ENCODE measurements at regions not wholly inside any gene's neighbourhood (a gene's known extent, or its start where the extent isn't known, plus 50 kb on each side); places are given as distances from the start of the nearest gene placed in this dataset.

DNA sequence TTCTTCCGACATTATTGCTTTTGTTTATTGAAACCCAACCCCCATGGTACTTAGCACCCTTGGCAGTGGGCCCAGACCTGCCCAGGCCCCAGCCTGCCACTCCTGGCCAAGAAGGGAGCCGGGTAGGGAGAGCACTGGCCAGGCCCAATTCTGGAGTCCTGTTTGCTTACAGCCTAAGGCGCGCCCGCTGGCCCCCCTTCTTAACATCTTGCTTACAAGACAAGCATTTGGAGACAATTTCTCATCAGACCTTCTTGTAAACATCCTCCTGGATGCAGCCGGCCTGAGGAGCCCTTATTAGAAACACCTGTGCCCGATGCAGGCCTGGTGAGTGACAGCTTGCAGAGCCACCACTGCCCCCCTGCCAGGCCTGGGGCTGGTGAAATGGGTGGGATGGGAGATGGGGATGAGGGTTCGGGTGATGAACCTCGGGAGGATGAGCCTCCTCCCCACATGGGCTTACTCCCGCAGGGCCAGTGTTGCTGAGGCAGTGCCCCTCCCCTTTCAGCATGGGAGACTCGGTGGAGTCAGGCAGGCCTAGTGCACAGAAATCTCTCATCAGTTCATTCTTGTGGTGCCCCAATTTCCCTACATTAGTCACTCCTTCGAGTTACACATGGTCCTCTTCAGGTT lies 217.5 kb downstream of the CYP26B1 start:
- Histone ChIP-seq H3K27ac (no peak overlapping the region), H3K9me2 (ENCODE audit: insufficient read depth) (no peaks in the 10 kb centered on the region), H3K4me2 (no peak overlapping the region), H3K9me3 (ENCODE audit: insufficient read depth, low read depth) (no peaks in the 10 kb centered on the region), H3K4me1 (replicated peaks; ENCODE audit: insufficient read depth) (peaks cover 25% of the 10 kb centered on the region), H3K79me2 (ENCODE audit: low read depth) (no peaks in the 10 kb centered on the region), H3K4me3 (no peak overlapping the region), H2AFZ (no peak overlapping the region), H3F3A (ENCODE audit: insufficient read depth, low read depth) (no peaks in the 10 kb centered on the region), H4K20me1 (ENCODE audit: insufficient read depth) (no peaks in the 10 kb centered on the region), H3K27me3 (ENCODE audit: insufficient read depth, low read depth) (no peaks in the 10 kb centered on the region), H3K36me3 (ENCODE audit: low read depth) (no peaks in the 10 kb centered on the region)
- intact Hi-C loops (cut with micrococcal nuclease; ENCODE audit: unreplicated experiment) = no loop called here
- ChIA-PET POLR2A (ENCODE audit: unreplicated experiment) (no interaction called here), CTCF (no interaction called here)
- no TSS peak for BruUV-seq (replicated peaks)
- TF ChIP-seq, protein P1, sequence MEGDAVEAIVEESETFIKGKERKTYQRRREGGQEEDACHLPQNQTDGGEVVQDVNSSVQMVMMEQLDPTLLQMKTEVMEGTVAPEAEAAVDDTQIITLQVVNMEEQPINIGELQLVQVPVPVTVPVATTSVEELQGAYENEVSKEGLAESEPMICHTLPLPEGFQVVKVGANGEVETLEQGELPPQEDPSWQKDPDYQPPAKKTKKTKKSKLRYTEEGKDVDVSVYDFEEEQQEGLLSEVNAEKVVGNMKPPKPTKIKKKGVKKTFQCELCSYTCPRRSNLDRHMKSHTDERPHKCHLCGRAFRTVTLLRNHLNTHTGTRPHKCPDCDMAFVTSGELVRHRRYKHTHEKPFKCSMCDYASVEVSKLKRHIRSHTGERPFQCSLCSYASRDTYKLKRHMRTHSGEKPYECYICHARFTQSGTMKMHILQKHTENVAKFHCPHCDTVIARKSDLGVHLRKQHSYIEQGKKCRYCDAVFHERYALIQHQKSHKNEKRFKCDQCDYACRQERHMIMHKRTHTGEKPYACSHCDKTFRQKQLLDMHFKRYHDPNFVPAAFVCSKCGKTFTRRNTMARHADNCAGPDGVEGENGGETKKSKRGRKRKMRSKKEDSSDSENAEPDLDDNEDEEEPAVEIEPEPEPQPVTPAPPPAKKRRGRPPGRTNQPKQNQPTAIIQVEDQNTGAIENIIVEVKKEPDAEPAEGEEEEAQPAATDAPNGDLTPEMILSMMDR (conservative IDR thresholded peaks at IDR 0.05) = no peak
- no peak for TF ChIP-seq EZH2 (IDR thresholded peaks at IDR 0.05; ENCODE audit: low read depth)
- no peak for DNase-seq

DNA sequence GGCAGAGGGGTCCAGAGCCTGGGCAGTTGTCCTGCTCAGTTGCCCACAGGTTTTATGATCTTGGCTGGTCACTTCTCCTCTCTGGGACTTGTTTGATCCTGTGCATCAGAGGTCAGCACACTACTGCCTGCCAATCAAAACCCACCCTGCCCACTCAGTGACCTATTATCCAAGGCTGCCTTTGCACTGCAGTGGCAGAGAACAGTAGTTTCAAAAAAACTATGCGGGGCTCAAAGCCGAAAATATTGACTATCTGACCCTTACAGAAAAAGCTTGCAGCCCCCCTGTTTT lies 218.2 kb downstream of the CYP26B1 start:
- Histone ChIP-seq H3K36me3 (ENCODE audit: low read depth) (no peaks in the 10 kb centered on the region), H3K79me2 (ENCODE audit: low read depth) (no peaks in the 10 kb centered on the region), H3K4me1 (replicated peaks; ENCODE audit: insufficient read depth) (peaks cover 21% of the 10 kb centered on the region), H3F3A (ENCODE audit: insufficient read depth, low read depth) (no peaks in the 10 kb centered on the region; the same call in 1 of the 2 replicates), H4K20me1 (ENCODE audit: insufficient read depth) (no peaks in the 10 kb centered on the region), H3K27ac (no peak overlapping the region), H3K27me3 (ENCODE audit: insufficient read depth, low read depth) (no peaks in the 10 kb centered on the region), H2AFZ (no peak overlapping the region), H3K9me3 (ENCODE audit: insufficient read depth, low read depth) (no peaks in the 10 kb centered on the region), H3K4me2 (no peak overlapping the region), H3K9me2 (ENCODE audit: insufficient read depth) (no peaks in the 10 kb centered on the region), H3K4me3 (no peak overlapping the region)
- TF ChIP-seq EZH2 (IDR thresholded peaks at IDR 0.05; ENCODE audit: low read depth) = no peak
- TF ChIP-seq, protein P1 (conservative IDR thresholded peaks at IDR 0.05) = no peak
- DNase-seq = no peak
- POLR2A ChIA-PET (ENCODE audit: unreplicated experiment) = no interaction called here
- intact Hi-C loops (cut with micrococcal nuclease; ENCODE audit: unreplicated experiment) = loop anchor here (10.0 kb wide), 1 partner anchor 645 kb away; no protein-coding TSS in a partner anchor
- CTCF ChIA-PET = no interaction called here
- BruUV-seq (replicated peaks) = no TSS peak

DNA sequence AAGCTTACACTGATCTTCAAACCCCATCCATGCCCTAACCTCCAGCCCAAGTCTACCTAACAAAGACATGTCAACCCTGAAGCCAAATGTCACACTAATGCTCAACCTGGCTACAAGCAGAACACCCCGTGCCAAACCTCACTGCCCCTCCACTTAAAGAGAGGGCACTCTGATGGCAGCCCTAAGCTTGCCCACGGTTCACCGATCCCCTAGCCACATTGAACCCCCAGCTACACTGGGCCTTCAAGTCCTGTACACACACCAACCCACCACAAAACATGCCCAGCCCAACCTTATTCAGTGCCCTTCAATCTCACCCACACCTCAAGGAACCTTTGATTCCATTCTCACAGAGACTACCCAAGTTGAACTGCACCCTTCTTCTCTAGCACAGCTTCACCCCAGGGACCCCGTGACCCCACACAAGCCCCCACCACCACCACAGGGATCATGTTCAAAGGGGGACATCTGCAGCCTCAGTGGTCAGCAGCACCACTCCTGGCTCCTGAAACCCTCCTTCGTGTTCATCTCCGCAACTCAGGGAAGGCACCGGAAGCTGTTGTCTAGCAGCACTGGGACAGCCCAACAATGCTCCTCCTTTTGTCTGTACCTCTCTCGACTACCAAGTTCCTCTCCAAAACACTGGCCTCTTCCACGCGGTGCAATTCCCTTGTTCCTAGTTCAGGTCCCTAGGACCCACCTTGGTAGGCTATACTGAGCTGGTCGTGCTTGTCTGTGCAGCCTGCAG lies 218.8 kb downstream of the CYP26B1 start:
- Histone ChIP-seq H3K4me3 (no peak overlapping the region), H3K4me1 (replicated peaks; ENCODE audit: insufficient read depth) (peaks cover 16% of the 10 kb centered on the region), H4K20me1 (ENCODE audit: insufficient read depth) (no peaks in the 10 kb centered on the region), H3K36me3 (ENCODE audit: low read depth) (no peaks in the 10 kb centered on the region), H3K4me2 (no peak overlapping the region), H3K9me3 (ENCODE audit: insufficient read depth, low read depth) (no peaks in the 10 kb centered on the region), H3F3A (ENCODE audit: insufficient read depth, low read depth) (no peaks in the 10 kb centered on the region; the same call in 1 of the 2 replicates), H3K27ac (no peak overlapping the region), H3K27me3 (ENCODE audit: insufficient read depth, low read depth) (no peaks in the 10 kb centered on the region), H3K9me2 (ENCODE audit: insufficient read depth) (no peaks in the 10 kb centered on the region), H3K79me2 (ENCODE audit: low read depth) (no peaks in the 10 kb centered on the region), H2AFZ (no peak overlapping the region)
- ChIA-PET POLR2A (ENCODE audit: unreplicated experiment) (no interaction called here), CTCF (no interaction called here)
- intact Hi-C loops (cut with micrococcal nuclease; ENCODE audit: unreplicated experiment) = loop anchor here (10.0 kb wide), 1 partner anchor 646 kb away; no protein-coding TSS in a partner anchor
- no TSS peak for BruUV-seq (replicated peaks)
- TF ChIP-seq, protein P1 (conservative IDR thresholded peaks at IDR 0.05) = no peak
- TF ChIP-seq EZH2 (IDR thresholded peaks at IDR 0.05; ENCODE audit: low read depth) = no peak
- DNase-seq = no peak

Measured in PC-9 (cell line).